ENCODE measurements at regions not wholly inside any gene's neighbourhood (a gene's known extent, or its start where the extent isn't known, plus 50 kb on each side); places are given as distances from the start of the nearest gene placed in this dataset.
"Not testable (repeated sequence)": the region's sequence is repeated elsewhere in the genome, so short reads cannot be mapped to it uniquely, and the experiment has no call there.

GRCh38 chr2:226559536-226559935, 240.1 kb downstream of the IRS1 start:
- no peak for DNase-seq (ENCODE audit: low read depth, low spot score)
- in situ Hi-C loops (cut with HindIII; ENCODE audit: low pct_unique_long_range_greater_than_20kb, low sequenced_read_pairs), result no loop called here

DNA sequence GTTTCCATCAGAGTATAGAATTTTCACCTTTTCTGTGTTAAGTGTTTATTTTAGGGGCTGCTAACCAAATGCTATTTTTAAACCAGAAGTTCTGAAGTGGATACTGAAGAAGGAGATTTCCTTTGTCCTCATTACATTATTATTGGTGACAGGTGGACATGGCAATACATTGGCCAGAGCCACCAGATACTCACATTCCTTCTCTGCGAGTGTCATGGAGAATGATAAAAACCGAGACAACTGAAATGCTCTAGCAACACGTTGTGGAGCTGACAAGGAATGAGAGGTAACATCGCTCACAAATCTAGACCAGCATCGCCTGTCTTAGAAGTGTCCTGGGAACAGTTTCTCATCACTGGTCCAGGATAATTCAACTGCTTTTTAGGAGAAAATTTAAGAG, 241.2 kb downstream of the IRS1 start:
- in situ Hi-C loops (cut with HindIII; ENCODE audit: low pct_unique_long_range_greater_than_20kb, low sequenced_read_pairs), result no loop called here
- no peak for DNase-seq (ENCODE audit: low read depth, low spot score)

DNA sequence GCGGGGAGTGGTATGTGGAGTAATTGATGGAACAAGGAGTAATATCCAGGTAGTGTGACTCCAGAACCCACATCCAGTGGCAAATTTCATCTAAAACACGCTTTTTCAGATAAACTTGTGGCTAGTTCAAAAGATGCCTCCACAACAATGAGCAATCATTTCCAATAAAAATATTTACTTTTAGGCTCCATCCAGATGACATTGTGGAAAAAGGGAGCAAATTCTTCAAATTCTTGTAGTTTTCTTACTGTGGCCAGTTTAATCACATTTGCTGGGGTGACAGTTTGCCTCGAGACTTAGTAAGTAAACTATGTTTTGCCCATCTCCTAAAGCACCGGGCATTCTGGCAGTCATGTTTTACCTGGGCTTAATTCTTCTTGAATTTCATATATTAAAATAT, 243.6 kb downstream of the IRS1 start:
- no peak for DNase-seq (ENCODE audit: low read depth, low spot score)
- in situ Hi-C loops (cut with HindIII; ENCODE audit: low pct_unique_long_range_greater_than_20kb, low sequenced_read_pairs), result no loop called here

DNA sequence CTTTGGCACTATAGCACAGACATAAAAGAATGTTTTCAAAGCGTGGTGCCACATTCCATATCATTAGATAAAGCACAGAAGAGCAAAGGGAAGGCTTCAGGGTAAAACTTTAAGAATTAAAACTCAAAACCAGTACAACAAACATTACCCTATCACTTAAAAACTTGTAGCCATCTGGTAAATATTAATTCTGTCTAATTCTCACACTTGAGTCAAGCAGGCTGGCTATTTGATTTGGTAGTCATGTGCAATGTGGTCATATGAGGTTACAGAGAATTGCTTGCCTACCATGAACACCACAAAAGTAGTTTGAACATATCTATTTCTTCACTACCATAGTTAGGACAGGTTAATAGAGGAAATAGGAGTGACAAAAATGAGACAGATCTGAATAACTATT, 244.9 kb downstream of the IRS1 start:
- no peak for DNase-seq (ENCODE audit: low read depth, low spot score)

DNA sequence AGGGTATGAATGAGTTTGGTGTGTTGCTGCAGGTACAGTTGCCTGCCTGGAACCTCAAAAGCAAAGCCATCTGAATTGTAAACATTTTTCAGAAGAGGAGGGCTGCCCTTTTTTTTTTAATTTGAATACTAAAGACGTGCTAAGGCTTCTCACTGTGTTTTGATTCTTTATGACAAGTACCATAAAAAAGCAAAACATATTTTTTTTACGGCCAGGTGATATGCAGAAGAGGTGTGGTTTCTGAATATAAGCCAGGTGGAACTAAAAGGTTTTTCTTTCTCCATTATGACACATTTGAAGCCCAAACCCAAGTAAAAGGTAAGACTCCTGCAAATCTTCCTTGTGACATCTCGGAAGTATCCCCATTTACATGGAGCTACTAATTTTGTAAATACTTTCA, 246.3 kb downstream of the IRS1 start:
- DNase-seq (ENCODE audit: low read depth, low spot score), result no peak
- in situ Hi-C loops (cut with HindIII; ENCODE audit: low pct_unique_long_range_greater_than_20kb, low sequenced_read_pairs), result no loop called here

More for the DNA sequence above, 244.9 kb downstream of the IRS1 start:
- in situ Hi-C loops (cut with HindIII; ENCODE audit: low pct_unique_long_range_greater_than_20kb, low sequenced_read_pairs), result no loop called here

- DNase-seq (ENCODE audit: low read depth, low spot score), result no peak
- in situ Hi-C loops (cut with HindIII; ENCODE audit: low pct_unique_long_range_greater_than_20kb, low sequenced_read_pairs), result no loop called here
Measured at GRCh38 chr2:226552571-226553285, 246.9 kb downstream of the IRS1 start.

DNA sequence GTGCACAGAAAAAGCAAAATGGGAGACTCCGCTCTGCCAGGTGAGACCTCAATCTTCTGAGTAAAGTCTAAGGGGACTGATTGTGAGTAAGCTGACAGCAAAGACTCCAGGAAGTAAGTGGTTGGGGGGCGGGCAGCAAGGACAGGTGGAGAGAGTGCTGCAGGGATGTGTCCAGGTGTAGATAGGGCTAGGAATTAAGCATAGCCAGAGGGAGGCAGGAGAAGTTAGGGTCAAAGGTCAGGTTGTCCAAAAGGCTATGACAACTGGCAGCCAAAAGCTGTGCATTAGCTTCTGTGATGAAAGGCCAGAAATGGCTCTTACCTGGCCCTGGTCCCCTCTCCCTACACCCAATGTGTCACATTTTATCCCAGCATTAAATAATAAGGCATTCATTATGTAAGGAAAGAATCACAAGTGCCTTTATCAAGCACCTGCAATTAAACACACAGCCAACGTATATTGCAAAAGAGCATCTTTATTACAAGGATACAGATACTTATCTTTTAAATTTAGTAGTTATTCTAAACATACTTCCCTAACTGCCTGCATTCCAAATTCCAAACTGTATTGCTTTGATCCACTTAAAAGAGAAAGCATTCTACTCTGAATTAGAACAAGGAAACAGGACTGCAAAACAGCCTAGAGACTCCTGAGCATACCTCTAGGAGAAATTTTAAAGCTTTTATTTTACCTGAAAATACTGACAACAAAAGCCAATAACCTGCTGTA, 247.9 kb downstream of the IRS1 start:
- in situ Hi-C loops (cut with HindIII; ENCODE audit: low pct_unique_long_range_greater_than_20kb, low sequenced_read_pairs), result no loop called here

DNA sequence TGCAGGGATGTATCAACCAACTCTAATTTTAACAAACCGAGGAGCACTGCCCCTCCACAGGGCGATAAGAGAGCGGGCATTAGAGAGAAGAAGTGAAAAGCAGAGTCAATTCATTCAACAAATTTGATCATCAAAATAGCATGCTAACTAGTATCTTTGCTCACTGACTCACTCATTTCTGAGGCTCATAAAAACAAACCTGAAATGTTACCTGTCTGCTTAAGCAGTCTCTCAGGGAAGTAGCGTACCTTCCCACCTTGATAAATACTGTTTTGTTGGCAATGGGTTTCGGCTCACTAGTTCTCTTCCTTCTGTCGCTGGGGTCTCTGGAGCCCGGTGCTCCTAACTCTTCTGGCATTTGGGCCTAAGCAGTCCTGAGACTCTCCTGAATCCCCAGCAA, 248.8 kb downstream of the IRS1 start:
- in situ Hi-C loops (cut with HindIII; ENCODE audit: low pct_unique_long_range_greater_than_20kb, low sequenced_read_pairs), result no loop called here
- DNase-seq (ENCODE audit: low read depth, low spot score), result no peak

More for the DNA sequence above, 247.9 kb downstream of the IRS1 start:
- no peak for DNase-seq (ENCODE audit: low read depth, low spot score)

- DNase-seq (ENCODE audit: low read depth, low spot score), result no peak
- in situ Hi-C loops (cut with HindIII; ENCODE audit: low pct_unique_long_range_greater_than_20kb, low sequenced_read_pairs), result no loop called here
Measured at GRCh38 chr2:226548732-226549131, 250.9 kb downstream of the IRS1 start.

DNA sequence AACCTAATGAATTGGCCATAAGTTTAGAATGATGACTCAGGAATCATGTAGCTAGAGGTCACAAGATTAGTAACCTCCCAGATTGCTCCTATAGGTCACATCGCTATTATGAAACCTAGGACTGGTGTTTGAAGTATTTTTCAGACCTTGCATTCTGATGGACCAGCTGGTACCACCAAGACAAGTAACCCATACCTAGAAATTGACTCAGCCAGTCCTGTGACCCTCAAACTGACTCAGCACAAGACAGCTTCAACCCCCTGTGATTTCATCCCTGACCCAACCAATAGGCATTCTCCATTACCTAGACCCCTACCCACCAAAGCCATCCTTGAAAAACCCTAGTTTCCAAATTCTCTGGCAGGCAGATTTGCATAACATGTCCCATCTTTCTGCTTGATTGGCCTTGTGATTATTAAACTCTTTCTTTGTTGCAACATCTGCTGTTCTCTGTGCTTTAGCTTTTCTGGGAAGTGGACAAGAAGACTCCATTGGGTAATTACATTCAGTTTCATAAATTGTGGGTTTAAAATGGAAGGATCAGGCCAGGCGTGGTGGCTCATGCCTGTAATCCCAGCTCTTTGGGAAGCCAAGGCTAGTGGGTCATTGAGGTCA, 254.9 kb downstream of the IRS1 start:
- in situ Hi-C loops (cut with HindIII; ENCODE audit: low pct_unique_long_range_greater_than_20kb, low sequenced_read_pairs), result no loop called here
- no peak for DNase-seq (ENCODE audit: low read depth, low spot score)

GRCh38 chr2:226540204-226540994, 259.2 kb downstream of the IRS1 start:
- in situ Hi-C loops (cut with HindIII; ENCODE audit: low pct_unique_long_range_greater_than_20kb, low sequenced_read_pairs), result no loop called here
- no peak for DNase-seq (ENCODE audit: low read depth, low spot score)

GRCh38 chr2:226536410-226536809, 263.2 kb downstream of the IRS1 start:
- no peak for DNase-seq (ENCODE audit: low read depth, low spot score)
- in situ Hi-C loops (cut with HindIII; ENCODE audit: low pct_unique_long_range_greater_than_20kb, low sequenced_read_pairs), result no loop called here

DNA sequence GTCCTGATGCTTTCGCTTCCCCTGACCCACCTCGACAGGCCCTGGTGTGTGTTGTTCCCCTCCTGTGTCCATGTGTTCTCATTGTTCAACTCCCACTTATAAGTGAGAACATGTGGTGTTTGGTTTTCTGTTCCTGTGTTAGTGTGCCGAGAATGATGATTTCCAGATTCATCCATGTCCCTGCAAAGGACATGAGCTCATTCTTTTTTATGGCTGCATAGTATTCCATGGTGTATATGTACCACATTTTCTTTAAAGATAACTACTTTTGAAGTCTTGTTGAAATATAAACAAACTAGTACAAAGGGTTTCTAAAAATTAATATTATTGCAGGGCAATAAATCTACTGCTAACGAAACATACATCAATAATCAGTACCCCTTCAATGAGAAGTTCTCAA, 266.6 kb downstream of the IRS1 start:
- in situ Hi-C loops (cut with HindIII; ENCODE audit: low pct_unique_long_range_greater_than_20kb, low sequenced_read_pairs); DNase-seq (ENCODE audit: low read depth, low spot score): not testable (repeated sequence)

- DNase-seq (ENCODE audit: low read depth, low spot score), result no peak
- in situ Hi-C loops (cut with HindIII; ENCODE audit: low pct_unique_long_range_greater_than_20kb, low sequenced_read_pairs), result no loop called here
Measured at GRCh38 chr2:226531061-226531810, 268.4 kb downstream of the IRS1 start.

DNA sequence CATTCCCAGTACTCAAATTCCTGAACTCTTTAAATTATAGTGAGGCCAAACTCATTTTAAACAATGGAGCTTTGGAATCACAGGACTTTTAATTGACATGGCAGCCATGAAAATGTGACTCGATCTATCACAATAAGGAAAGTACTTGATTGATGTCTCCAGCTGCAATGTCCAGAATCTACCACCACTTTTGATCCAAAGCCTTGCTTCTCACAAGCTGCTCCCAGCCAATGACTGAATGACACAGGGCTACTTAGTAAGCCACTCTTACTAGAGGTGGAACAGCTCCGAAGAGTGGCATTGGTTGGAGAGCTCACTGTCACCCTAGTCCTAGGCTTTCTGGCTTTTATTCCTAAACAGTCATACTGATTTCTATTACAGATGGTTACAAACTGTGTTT, 270.1 kb downstream of the IRS1 start:
- DNase-seq (ENCODE audit: low read depth, low spot score), result no peak
- in situ Hi-C loops (cut with HindIII; ENCODE audit: low pct_unique_long_range_greater_than_20kb, low sequenced_read_pairs), result no loop called here

DNA sequence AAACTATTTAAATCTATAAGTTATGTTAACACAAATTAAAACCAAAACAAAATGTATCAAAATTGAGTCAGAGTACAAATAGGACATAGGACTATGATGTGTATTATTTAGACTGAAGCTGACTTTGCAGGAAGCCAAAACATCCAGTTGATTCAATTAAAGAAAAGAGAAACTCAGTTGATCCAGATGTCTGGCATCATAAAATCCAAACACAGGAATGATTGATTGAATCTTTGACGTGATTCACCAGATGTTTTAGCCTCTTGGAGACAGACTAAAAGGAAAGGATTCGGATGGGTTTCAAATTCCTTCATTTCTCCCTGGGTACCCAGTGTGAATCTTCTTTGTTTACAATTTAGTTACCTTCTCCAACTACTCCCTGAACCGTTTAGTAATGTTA, 272.9 kb downstream of the IRS1 start:
- no peak for DNase-seq (ENCODE audit: low read depth, low spot score)
- in situ Hi-C loops (cut with HindIII; ENCODE audit: low pct_unique_long_range_greater_than_20kb, low sequenced_read_pairs), result no loop called here

GRCh38 chr2:226524381-226524843, 275.2 kb downstream of the IRS1 start:
- DNase-seq (ENCODE audit: low read depth, low spot score), result no peak
- in situ Hi-C loops (cut with HindIII; ENCODE audit: low pct_unique_long_range_greater_than_20kb, low sequenced_read_pairs), result no loop called here

Data from SK-MEL-5 (cell line).